Thoracic aorta (tissue), 2 donors: ENCODE measurements at regions not wholly inside any gene's neighbourhood (a gene's known extent, or its start where the extent isn't known, plus 50 kb on each side); places are given as distances from the start of the nearest gene placed in this dataset.
"Not testable (repeated sequence)": the region's sequence is repeated elsewhere in the genome, so short reads cannot be mapped to it uniquely, and the experiment has no call there.

Experiments
- ATAC-seq: fragments of 150-250 bp; one replicate; pipeline ENCODE4 v1.8.0; 2017; ENCODE audit warnings: low read depth; ENCODE audit not compliant: insufficient number of reproducible peaks, low FRiP score
- DNase-seq: peaks from one replicate; pipeline ENCODE4 v3.0.0-alpha.2; 2020; ENCODE audit warnings: low spot score
- H3K27ac ChIP-seq, 2 donors: fragments of 200-600 bp; sonication (generic); 1 replicate in 1 of 2; 2 replicates in 1 of 2; pipeline ENCODE4 v1.5.1; 2016; ENCODE audit warnings: mild to moderate bottlenecking in 2 of 2, moderate library complexity in 2 of 2
- H3K27me3 ChIP-seq: fragments of 200-600 bp; sonication (generic); replicated peaks from 2 replicates; pipeline ENCODE4 v1.6.0; 2016; ENCODE audit warnings: mild to moderate bottlenecking; ENCODE audit not compliant: insufficient read depth
- H3K36me3 ChIP-seq: fragments of 200-600 bp; sonication (generic); one replicate; pipeline ENCODE4 v1.5.1; 2016
- H3K4me1 ChIP-seq, 2 donors: fragments of 200-600 bp; sonication (generic); 1 replicate in 1 of 2; 2 replicates in 1 of 2; pipeline versions ENCODE4 v1.5.1 to v1.6.0; 2016; ENCODE audit warnings: low read depth in 2 of 2, mild to moderate bottlenecking in 1 of 2; ENCODE audit not compliant: control insufficient read depth in 1 of 2
- H3K4me3 ChIP-seq: fragments of 200-600 bp; sonication (generic); 2 replicates; pipeline ENCODE4 v1.5.1; 2016; ENCODE audit warnings: mild to moderate bottlenecking
- H3K9me3 ChIP-seq: fragments of 200-600 bp; sonication (generic); 2 replicates; pipeline ENCODE4 v1.5.1; 2016

- not testable (repeated sequence) for H3K27me3 ChIP-seq, H3K27ac ChIP-seq, H3K4me1 ChIP-seq, DNase-seq, H3K36me3 ChIP-seq, H3K4me3 ChIP-seq, ATAC-seq
- H3K9me3 ChIP-seq = peaks cover 17% of the 10 kb centered on the region
Measured at GRCh38 chr21:10413247-10414120, 107.9 kb upstream of the TPTE start.

GRCh38 chr21:10414121-10414924 lies 107.1 kb upstream of the TPTE start:
- peaks cover 17% of the 10 kb centered on the region for H3K9me3 ChIP-seq
- ATAC-seq, H3K4me1 ChIP-seq, DNase-seq, H3K27ac ChIP-seq, H3K36me3 ChIP-seq, H3K4me3 ChIP-seq, H3K27me3 ChIP-seq: not testable (repeated sequence)

GRCh38 chr21:10414925-10415254 lies 106.5 kb upstream of the TPTE start:
- H3K36me3 ChIP-seq, H3K27ac ChIP-seq, H3K4me1 ChIP-seq, H3K27me3 ChIP-seq, ATAC-seq, DNase-seq, H3K4me3 ChIP-seq: not testable (repeated sequence)
- peaks cover 17% of the 10 kb centered on the region for H3K9me3 ChIP-seq

GRCh38 chr21:10415456-10415855 lies 105.9 kb upstream of the TPTE start:
- H3K27ac ChIP-seq, H3K4me3 ChIP-seq, H3K27me3 ChIP-seq, H3K36me3 ChIP-seq, DNase-seq, ATAC-seq, H3K4me1 ChIP-seq: not testable (repeated sequence)
- H3K9me3 ChIP-seq = peaks cover 17% of the 10 kb centered on the region

- not testable (repeated sequence) for H3K27ac ChIP-seq, H3K36me3 ChIP-seq, H3K27me3 ChIP-seq, H3K4me3 ChIP-seq, DNase-seq, ATAC-seq, H3K4me1 ChIP-seq
- peaks cover 17% of the 10 kb centered on the region for H3K9me3 ChIP-seq
Measured at GRCh38 chr21:10415859-10416258, 105.5 kb upstream of the TPTE start.

GRCh38 chr21:10416691-10417447 lies 104.5 kb upstream of the TPTE start:
- H3K9me3 ChIP-seq = peaks cover 20% of the 10 kb centered on the region
- ATAC-seq = peak; percentile 11

GRCh38 chr21:10417551-10418002 lies 103.8 kb upstream of the TPTE start:
- not testable (repeated sequence) for ATAC-seq, H3K4me1 ChIP-seq, H3K27me3 ChIP-seq, H3K36me3 ChIP-seq, H3K4me3 ChIP-seq, H3K27ac ChIP-seq, DNase-seq
- H3K9me3 ChIP-seq = peaks cover 20% of the 10 kb centered on the region

More at GRCh38 chr21:10416691-10417447, 104.5 kb upstream of the TPTE start:
- not testable (repeated sequence) for H3K36me3 ChIP-seq, DNase-seq, H3K4me1 ChIP-seq, H3K4me3 ChIP-seq, H3K27ac ChIP-seq, H3K27me3 ChIP-seq

- DNase-seq = not testable (repeated sequence)
Measured at GRCh38 chr21:10418250-10419048, 102.9 kb upstream of the TPTE start.

GRCh38 chr21:10421199-10421598 lies 100.2 kb upstream of the TPTE start:
- ATAC-seq, H3K4me1 ChIP-seq, H3K27ac ChIP-seq, H3K36me3 ChIP-seq, H3K27me3 ChIP-seq, DNase-seq, H3K4me3 ChIP-seq: not testable (repeated sequence)
- H3K9me3 ChIP-seq = peaks cover 18% of the 10 kb centered on the region

More at GRCh38 chr21:10418250-10419048, 102.9 kb upstream of the TPTE start:
- not testable (repeated sequence) for ATAC-seq, H3K4me1 ChIP-seq, H3K4me3 ChIP-seq, H3K36me3 ChIP-seq, H3K27ac ChIP-seq, H3K27me3 ChIP-seq
- peaks cover 23% of the 10 kb centered on the region for H3K9me3 ChIP-seq

GRCh38 chr21:10421601-10422000 lies 99.8 kb upstream of the TPTE start:
- not testable (repeated sequence) for H3K4me3 ChIP-seq, H3K4me1 ChIP-seq, H3K27ac ChIP-seq, H3K27me3 ChIP-seq, DNase-seq, ATAC-seq, H3K36me3 ChIP-seq
- peaks cover 18% of the 10 kb centered on the region for H3K9me3 ChIP-seq

GRCh38 chr21:10424097-10424886 lies 97.1 kb upstream of the TPTE start:
- DNase-seq, H3K4me1 ChIP-seq, H3K27me3 ChIP-seq, H3K27ac ChIP-seq, ATAC-seq, H3K36me3 ChIP-seq, H3K4me3 ChIP-seq: not testable (repeated sequence)
- peaks cover 14% of the 10 kb centered on the region for H3K9me3 ChIP-seq
